CD4-positive, CD25-positive, alpha-beta regulatory T cell (primary cell): ENCODE measurements at regions not wholly inside any gene's neighbourhood (a gene's known extent, or its start where the extent isn't known, plus 50 kb on each side); places are given as distances from the start of the nearest gene placed in this dataset.
A peak's percentile ranks its signal among the peaks of the same experiment; 100 is the strongest.
"Not testable (repeated sequence)": the region's sequence is repeated elsewhere in the genome, so short reads cannot be mapped to it uniquely, and the experiment has no call there.

ENCODE experiments used
- ATAC-seq, 2 donors: fragments of 150-1000 bp; cut with Tn5 transposase; one replicate each; pipeline ENCODE4 v1.10.0; 2021; ENCODE audit warnings: low read depth in 2 of 2, moderate number of reproducible peaks in 2 of 2, moderate library complexity in 1 of 2
- DNase-seq, 3 donors: peaks; one replicate each; pipeline versions ENCODE4 v3.0.0 to v3.0.0-alpha.2; 2012 to 2022; ENCODE audit warnings: mixed read lengths in 1 of 3
- H3K27ac ChIP-seq: one replicate; pipeline ENCODE4 v1.7.0; 2013; ENCODE audit warnings: mild to moderate bottlenecking, low read length; ENCODE audit not compliant: insufficient read depth, poor library complexity, severe bottlenecking
- H3K27me3 ChIP-seq: one replicate; pipeline ENCODE4 v1.7.0; 2013; ENCODE audit warnings: low read length; ENCODE audit not compliant: control insufficient read depth, insufficient read depth
- H3K36me3 ChIP-seq: one replicate; pipeline ENCODE4 v1.7.0; 2013; ENCODE audit warnings: mild to moderate bottlenecking, low read length, moderate library complexity; ENCODE audit not compliant: control insufficient read depth, insufficient read depth
- H3K4me1 ChIP-seq: 2 replicates; pipeline ENCODE4 v1.7.0; 2013; ENCODE audit warnings: mild to moderate bottlenecking, low read length; ENCODE audit not compliant: insufficient read depth, control insufficient read depth, poor library complexity, severe bottlenecking
- H3K4me3 ChIP-seq: one replicate; pipeline ENCODE4 v1.7.0; 2013; ENCODE audit warnings: low read depth, mild to moderate bottlenecking, low read length, moderate library complexity
- H3K9me3 ChIP-seq, 2 experiments: 1 replicate in 1 of 2; 2 replicates in 1 of 2; pipeline ENCODE4 v1.7.0; 2013; ENCODE audit warnings: low read length in 2 of 2, mild to moderate bottlenecking in 1 of 2, moderate library complexity in 1 of 2; ENCODE audit not compliant: control insufficient read depth in 2 of 2
- H3K27ac Mint-ChIP-seq, 3 donors: one replicate each; pipeline ENCODE4 v1.8.0; 2020 to 2022; ENCODE audit warnings: mild to moderate bottlenecking in 3 of 3, mixed read lengths in 3 of 3, moderate library complexity in 2 of 3
- H3K27me3 Mint-ChIP-seq: one replicate; pipeline ENCODE4 v1.8.0; 2022; ENCODE audit warnings: mild to moderate bottlenecking, mixed read lengths
- H3K36me3 Mint-ChIP-seq: one replicate; pipeline ENCODE4 v1.8.0; 2020; ENCODE audit warnings: mixed read lengths
- H3K4me1 Mint-ChIP-seq, 4 donors: one replicate each; pipeline ENCODE4 v1.8.0; 2020 to 2022; ENCODE audit warnings: mixed read lengths in 4 of 4, mild to moderate bottlenecking in 1 of 4
- H3K4me3 Mint-ChIP-seq, 4 donors: one replicate each; pipeline ENCODE4 v1.8.0; 2020 to 2022; ENCODE audit warnings: mild to moderate bottlenecking in 4 of 4, mixed read lengths in 4 of 4, moderate library complexity in 3 of 4
- H3K9me3 Mint-ChIP-seq, 7 donors: one replicate each; pipeline ENCODE4 v1.8.0; 2020 to 2022; ENCODE audit warnings: mixed read lengths in 7 of 7, mild to moderate bottlenecking in 3 of 7, moderate library complexity in 2 of 7

- Histone ChIP-seq H3K27me3 (no peaks in the 10 kb centered on the region), H3K36me3 (no peaks in the 10 kb centered on the region), H3K27ac (no peak overlapping the region), H3K4me3 (no peak overlapping the region), H3K9me3 (peaks cover 0 to 3% of the 10 kb centered on the region in 2 experiments), H3K4me1 (no peaks in the 10 kb centered on the region)
- no peak overlapping the region for H3K27ac Mint-ChIP-seq
- H3K4me1 Mint-ChIP-seq, result no peaks in the 10 kb centered on the region
- no peak for ATAC-seq
- peaks cover 3% of the 10 kb centered on the region for H3K36me3 Mint-ChIP-seq
- no peak for DNase-seq
- H3K4me3 Mint-ChIP-seq, result no peak overlapping the region
- H3K27me3 Mint-ChIP-seq, result no peaks in the 10 kb centered on the region
- no peaks in the 10 kb centered on the region for H3K9me3 Mint-ChIP-seq
Measured at GRCh38 chr19:5282901-5283300, 57.7 kb downstream of the PTPRS start.

- H3K4me1 Mint-ChIP-seq, result no peaks in the 10 kb centered on the region
- no peaks in the 10 kb centered on the region for H3K27me3 Mint-ChIP-seq
Measured at GRCh38 chr19:5281588-5281987, 59.0 kb downstream of the PTPRS start.

DNA sequence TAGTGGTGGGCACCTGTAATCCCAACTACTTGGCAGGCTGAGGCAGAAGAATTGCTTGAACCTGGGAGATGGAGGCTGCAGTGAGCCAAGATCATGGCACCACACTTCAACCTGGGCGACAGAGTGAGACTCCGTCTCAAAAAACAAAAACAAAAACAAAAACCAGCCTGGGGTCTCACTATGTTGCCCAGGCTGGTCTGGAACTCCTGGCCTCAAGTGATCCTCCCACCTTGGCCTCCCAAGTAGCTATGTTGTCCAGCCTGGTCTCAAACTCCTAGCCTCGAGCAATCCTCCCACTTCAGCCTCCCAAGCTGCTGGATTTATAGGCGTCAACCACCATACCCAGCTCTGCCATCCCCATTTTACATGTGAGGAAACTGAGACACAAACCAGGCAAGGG, 64.9 kb downstream of the PTPRS start:
- not testable (repeated sequence) for DNase-seq, H3K4me1 Mint-ChIP-seq, H3K4me1 ChIP-seq, H3K9me3 ChIP-seq, H3K27me3 ChIP-seq, H3K4me3 ChIP-seq, H3K9me3 Mint-ChIP-seq, H3K27ac Mint-ChIP-seq, H3K27ac ChIP-seq, H3K36me3 Mint-ChIP-seq, ATAC-seq, H3K4me3 Mint-ChIP-seq, H3K27me3 Mint-ChIP-seq, H3K36me3 ChIP-seq

More at GRCh38 chr19:5281588-5281987, 59.0 kb downstream of the PTPRS start:
- Histone ChIP-seq H3K4me3 (no peak overlapping the region), H3K9me3 (peaks cover 0 to 3% of the 10 kb centered on the region in 2 experiments), H3K4me1 (no peaks in the 10 kb centered on the region), H3K27me3 (no peaks in the 10 kb centered on the region), H3K27ac (no peak overlapping the region), H3K36me3 (no peaks in the 10 kb centered on the region)
- H3K4me3 Mint-ChIP-seq, result no peak overlapping the region
- peaks cover 3% of the 10 kb centered on the region for H3K36me3 Mint-ChIP-seq
- no peak overlapping the region for H3K27ac Mint-ChIP-seq
- ATAC-seq, result no peak
- no peaks in the 10 kb centered on the region for H3K9me3 Mint-ChIP-seq
- DNase-seq, result no peak

GRCh38 chr19:5273782-5274181, 66.8 kb downstream of the PTPRS start:
- Histone ChIP-seq H3K36me3 (no peaks in the 10 kb centered on the region), H3K27ac (no peak overlapping the region), H3K27me3 (no peaks in the 10 kb centered on the region), H3K4me1 (no peaks in the 10 kb centered on the region), H3K4me3 (no peak overlapping the region), H3K9me3 (no peaks in the 10 kb centered on the region)
- Mint-ChIP-seq H3K4me3 (no peak overlapping the region), H3K27me3 (no peaks in the 10 kb centered on the region), H3K36me3 (no peaks in the 10 kb centered on the region), H3K9me3 (no peaks in the 10 kb centered on the region), H3K4me1 (no peaks in the 10 kb centered on the region), H3K27ac (no peak overlapping the region)
- no peak for DNase-seq
- ATAC-seq, result no peak

GRCh38 chr19:5271145-5271544, 69.5 kb downstream of the PTPRS start:
- Mint-ChIP-seq H3K4me3 (no peak overlapping the region), H3K27me3 (no peaks in the 10 kb centered on the region), H3K4me1 (no peaks in the 10 kb centered on the region), H3K36me3 (no peaks in the 10 kb centered on the region), H3K27ac (no peak overlapping the region), H3K9me3 (peaks cover 0 to 2% (median 0%) of the 10 kb centered on the region in 7 donors)
- no peak overlapping the region for H3K27ac ChIP-seq
- DNase-seq, result no peak
- H3K36me3 ChIP-seq, result no peaks in the 10 kb centered on the region
- peak in 1 of 2 donors; percentile 18 for ATAC-seq
- no peak overlapping the region for H3K4me3 ChIP-seq
- H3K27me3 ChIP-seq, result no peaks in the 10 kb centered on the region
- H3K9me3 ChIP-seq, result no peaks in the 10 kb centered on the region
- no peaks in the 10 kb centered on the region for H3K4me1 ChIP-seq

DNA sequence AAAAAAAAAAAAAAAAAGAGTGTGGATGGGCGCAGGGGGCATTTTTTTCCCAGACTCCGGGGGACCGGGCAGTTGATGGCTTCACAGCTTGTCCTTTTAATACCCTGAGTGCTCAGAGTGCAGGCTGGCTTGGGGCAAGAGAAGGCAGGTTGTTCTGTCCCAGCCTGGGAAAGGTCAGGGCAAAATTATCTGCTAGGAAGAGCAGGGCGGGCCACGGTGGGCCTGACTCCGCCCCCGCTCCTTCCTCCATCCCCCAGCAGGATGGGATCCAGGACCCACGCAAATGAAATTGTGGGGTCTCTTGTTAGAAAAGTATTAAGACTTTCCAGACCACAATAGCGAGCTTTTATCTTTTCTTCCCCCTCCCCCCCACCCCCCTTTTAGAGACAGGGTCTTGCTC, 70.7 kb downstream of the PTPRS start:
- Histone ChIP-seq H3K27me3 (no peaks in the 10 kb centered on the region), H3K36me3 (no peaks in the 10 kb centered on the region), H3K4me3 (no peak overlapping the region), H3K4me1 (no peaks in the 10 kb centered on the region), H3K9me3 (no peaks in the 10 kb centered on the region), H3K27ac (no peak overlapping the region)
- Mint-ChIP-seq H3K27me3 (no peaks in the 10 kb centered on the region), H3K36me3 (no peaks in the 10 kb centered on the region), H3K9me3 (peaks cover 0 to 2% (median 0%) of the 10 kb centered on the region in 7 donors), H3K4me3 (no peak overlapping the region), H3K27ac (no peak overlapping the region), H3K4me1 (no peaks in the 10 kb centered on the region)
- ATAC-seq (no peak), DNase-seq (no peak)

- no peaks in the 10 kb centered on the region for H3K4me1 ChIP-seq
- Mint-ChIP-seq H3K4me1 (no peaks in the 10 kb centered on the region), H3K27ac (no peak overlapping the region), H3K27me3 (no peaks in the 10 kb centered on the region), H3K9me3 (peaks cover 0 to 2% (median 0%) of the 10 kb centered on the region in 7 donors), H3K36me3 (peaks cover 5% of the 10 kb centered on the region), H3K4me3 (no peak overlapping the region)
- no peaks in the 10 kb centered on the region for H3K27me3 ChIP-seq
- H3K4me3 ChIP-seq, result no peak overlapping the region
- no peaks in the 10 kb centered on the region for H3K9me3 ChIP-seq
- no peaks in the 10 kb centered on the region for H3K36me3 ChIP-seq
- no peak for DNase-seq
- no peak overlapping the region for H3K27ac ChIP-seq
- no peak for ATAC-seq
Measured at GRCh38 chr19:5269279-5269678, 71.3 kb downstream of the PTPRS start.

DNA sequence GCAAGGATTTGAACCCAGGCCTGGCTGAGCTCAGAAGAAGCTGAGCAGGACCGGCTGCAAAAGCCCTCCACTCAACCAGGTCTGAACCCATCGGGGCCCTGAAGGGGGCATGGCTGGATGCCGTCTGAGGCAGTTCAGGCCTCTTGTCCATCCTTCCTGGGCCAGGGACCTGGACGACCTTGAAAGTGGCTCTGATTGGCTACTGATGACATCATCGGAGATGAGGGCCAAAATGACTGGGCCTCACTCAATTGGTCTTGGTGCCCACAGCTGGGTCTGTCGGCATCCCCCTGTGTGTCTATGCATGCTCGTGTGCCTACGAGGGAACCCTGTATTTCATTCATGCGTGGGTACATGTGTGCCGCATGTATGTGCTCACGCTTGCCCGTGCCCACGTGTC, 71.8 kb downstream of the PTPRS start:
- no peak overlapping the region for H3K27ac Mint-ChIP-seq
- ATAC-seq, result no peak
- no peaks in the 10 kb centered on the region for H3K9me3 ChIP-seq

More for the DNA sequence above, 71.8 kb downstream of the PTPRS start:
- no peak overlapping the region for H3K4me3 Mint-ChIP-seq
- Histone ChIP-seq H3K4me3 (no peak overlapping the region), H3K4me1 (no peaks in the 10 kb centered on the region), H3K27ac (no peak overlapping the region), H3K27me3 (no peaks in the 10 kb centered on the region), H3K36me3 (no peaks in the 10 kb centered on the region)
- peaks cover 8% of the 10 kb centered on the region for H3K36me3 Mint-ChIP-seq
- H3K4me1 Mint-ChIP-seq, result no peaks in the 10 kb centered on the region
- H3K9me3 Mint-ChIP-seq, result peaks cover 0 to 2% (median 0%) of the 10 kb centered on the region in 7 donors
- no peaks in the 10 kb centered on the region for H3K27me3 Mint-ChIP-seq
- no peak for DNase-seq
